ENCODE measurements at regions not wholly inside any gene's neighbourhood (a gene's known extent, or its start where the extent isn't known, plus 50 kb on each side); places are given as distances from the start of the nearest gene placed in this dataset.

DNA sequence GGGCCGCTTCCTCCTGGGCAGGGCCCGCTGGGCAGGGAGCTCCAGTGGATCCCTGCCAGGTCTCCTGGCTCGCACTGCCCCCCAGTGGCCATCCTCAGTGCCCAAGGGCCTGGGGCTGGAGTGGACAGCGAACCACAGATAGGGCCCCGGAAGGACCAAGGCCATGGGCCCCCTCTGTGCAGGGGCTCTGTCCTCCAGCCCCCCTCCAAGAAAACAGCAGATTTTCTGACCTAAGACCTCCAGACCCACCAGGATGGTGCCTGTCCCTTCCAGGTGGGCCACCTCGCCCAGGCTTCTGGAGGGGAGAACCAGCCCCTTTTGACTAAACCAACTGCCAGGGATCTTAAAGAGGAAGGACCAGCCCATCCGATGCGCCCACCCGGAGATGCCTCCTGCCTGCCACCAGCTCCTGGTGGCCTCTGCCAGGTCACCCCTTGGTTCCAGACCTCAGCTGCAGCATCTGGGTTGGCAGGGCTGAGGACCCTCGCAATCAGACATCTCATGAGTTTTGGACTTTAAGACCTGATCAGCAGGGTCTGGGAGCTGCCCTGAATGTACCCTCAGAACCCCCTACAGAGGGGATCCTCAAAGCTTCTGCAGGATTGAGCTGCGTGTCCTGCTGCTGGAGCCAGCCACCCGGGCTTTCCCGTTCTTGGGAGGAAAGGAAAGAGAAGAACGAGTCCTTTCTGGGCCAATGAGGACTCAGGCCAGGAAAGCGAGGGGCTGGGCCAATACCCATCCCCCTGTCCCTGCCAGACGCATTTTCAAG, 325.8 kb upstream of the DIO3 start (continued):
- TF ChIP-seq ZFP37 (CRISPR knock-in tag; IDR thresholded peaks at IDR 0.05; ENCODE audit: borderline replicate concordance) (no peak), ZNF329 (CRISPR knock-in tag; IDR thresholded peaks at IDR 0.05; ENCODE audit: low read depth) (no peak), ZNF615 (CRISPR knock-in tag; IDR thresholded peaks at IDR 0.05; ENCODE audit: borderline replicate concordance) (no peak), DNMT3B (CRISPR knock-in tag; conservative IDR thresholded peaks at IDR 0.05) (no peak), FOXJ3 (CRISPR knock-in tag; IDR thresholded peaks at IDR 0.05; ENCODE audit: borderline replicate concordance) (no peak), ZNF12 (CRISPR knock-in tag; IDR thresholded peaks at IDR 0.05) (no peak), CAMTA2 (CRISPR knock-in tag; IDR thresholded peaks at IDR 0.05; ENCODE audit: borderline replicate concordance) (no peak), ATAD3A (CRISPR knock-in tag; IDR thresholded peaks at IDR 0.05) (no peak), TARDBP (CRISPR knock-in tag; IDR thresholded peaks at IDR 0.05) (peak; percentile 46; the same call in 1 of the 2 replicates), ZFP90 (CRISPR knock-in tag; IDR thresholded peaks at IDR 0.05; ENCODE audit: borderline replicate concordance) (no peak), ZNF777 (CRISPR knock-in tag; IDR thresholded peaks at IDR 0.05) (no peak), ZNF101 (CRISPR knock-in tag; IDR thresholded peaks at IDR 0.05; ENCODE audit: borderline replicate concordance, low read depth) (no peak), REXO4 (CRISPR knock-in tag; IDR thresholded peaks at IDR 0.05; ENCODE audit: borderline replicate concordance) (no peak), ZSCAN31 (CRISPR knock-in tag; IDR thresholded peaks at IDR 0.05; ENCODE audit: low read depth) (peak; percentile 54; the same call in 1 of the 2 replicates), RBM22 (optimal IDR thresholded peaks at IDR 0.05; ENCODE audit: low read length) (no peak), ZNF720 (CRISPR knock-in tag; IDR thresholded peaks at IDR 0.05) (no peak)
- TF ChIP-seq, protein P1, sequence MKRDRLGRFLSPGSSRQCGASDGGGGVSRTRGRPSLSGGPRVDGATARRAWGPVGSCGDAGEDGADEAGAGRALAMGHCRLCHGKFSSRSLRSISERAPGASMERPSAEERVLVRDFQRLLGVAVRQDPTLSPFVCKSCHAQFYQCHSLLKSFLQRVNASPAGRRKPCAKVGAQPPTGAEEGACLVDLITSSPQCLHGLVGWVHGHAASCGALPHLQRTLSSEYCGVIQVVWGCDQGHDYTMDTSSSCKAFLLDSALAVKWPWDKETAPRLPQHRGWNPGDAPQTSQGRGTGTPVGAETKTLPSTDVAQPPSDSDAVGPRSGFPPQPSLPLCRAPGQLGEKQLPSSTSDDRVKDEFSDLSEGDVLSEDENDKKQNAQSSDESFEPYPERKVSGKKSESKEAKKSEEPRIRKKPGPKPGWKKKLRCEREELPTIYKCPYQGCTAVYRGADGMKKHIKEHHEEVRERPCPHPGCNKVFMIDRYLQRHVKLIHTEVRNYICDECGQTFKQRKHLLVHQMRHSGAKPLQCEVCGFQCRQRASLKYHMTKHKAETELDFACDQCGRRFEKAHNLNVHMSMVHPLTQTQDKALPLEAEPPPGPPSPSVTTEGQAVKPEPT (CRISPR knock-in tag; IDR thresholded peaks at IDR 0.05; ENCODE audit: low read depth), result no peak
- TF ChIP-seq, protein P2, sequence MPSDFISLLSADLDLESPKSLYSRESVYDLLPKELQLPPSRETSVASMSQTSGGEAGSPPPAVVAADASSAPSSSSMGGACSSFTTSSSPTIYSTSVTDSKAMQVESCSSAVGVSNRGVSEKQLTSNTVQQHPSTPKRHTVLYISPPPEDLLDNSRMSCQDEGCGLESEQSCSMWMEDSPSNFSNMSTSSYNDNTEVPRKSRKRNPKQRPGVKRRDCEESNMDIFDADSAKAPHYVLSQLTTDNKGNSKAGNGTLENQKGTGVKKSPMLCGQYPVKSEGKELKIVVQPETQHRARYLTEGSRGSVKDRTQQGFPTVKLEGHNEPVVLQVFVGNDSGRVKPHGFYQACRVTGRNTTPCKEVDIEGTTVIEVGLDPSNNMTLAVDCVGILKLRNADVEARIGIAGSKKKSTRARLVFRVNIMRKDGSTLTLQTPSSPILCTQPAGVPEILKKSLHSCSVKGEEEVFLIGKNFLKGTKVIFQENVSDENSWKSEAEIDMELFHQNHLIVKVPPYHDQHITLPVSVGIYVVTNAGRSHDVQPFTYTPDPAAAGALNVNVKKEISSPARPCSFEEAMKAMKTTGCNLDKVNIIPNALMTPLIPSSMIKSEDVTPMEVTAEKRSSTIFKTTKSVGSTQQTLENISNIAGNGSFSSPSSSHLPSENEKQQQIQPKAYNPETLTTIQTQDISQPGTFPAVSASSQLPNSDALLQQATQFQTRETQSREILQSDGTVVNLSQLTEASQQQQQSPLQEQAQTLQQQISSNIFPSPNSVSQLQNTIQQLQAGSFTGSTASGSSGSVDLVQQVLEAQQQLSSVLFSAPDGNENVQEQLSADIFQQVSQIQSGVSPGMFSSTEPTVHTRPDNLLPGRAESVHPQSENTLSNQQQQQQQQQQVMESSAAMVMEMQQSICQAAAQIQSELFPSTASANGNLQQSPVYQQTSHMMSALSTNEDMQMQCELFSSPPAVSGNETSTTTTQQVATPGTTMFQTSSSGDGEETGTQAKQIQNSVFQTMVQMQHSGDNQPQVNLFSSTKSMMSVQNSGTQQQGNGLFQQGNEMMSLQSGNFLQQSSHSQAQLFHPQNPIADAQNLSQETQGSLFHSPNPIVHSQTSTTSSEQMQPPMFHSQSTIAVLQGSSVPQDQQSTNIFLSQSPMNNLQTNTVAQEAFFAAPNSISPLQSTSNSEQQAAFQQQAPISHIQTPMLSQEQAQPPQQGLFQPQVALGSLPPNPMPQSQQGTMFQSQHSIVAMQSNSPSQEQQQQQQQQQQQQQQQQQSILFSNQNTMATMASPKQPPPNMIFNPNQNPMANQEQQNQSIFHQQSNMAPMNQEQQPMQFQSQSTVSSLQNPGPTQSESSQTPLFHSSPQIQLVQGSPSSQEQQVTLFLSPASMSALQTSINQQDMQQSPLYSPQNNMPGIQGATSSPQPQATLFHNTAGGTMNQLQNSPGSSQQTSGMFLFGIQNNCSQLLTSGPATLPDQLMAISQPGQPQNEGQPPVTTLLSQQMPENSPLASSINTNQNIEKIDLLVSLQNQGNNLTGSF (CRISPR knock-in tag; IDR thresholded peaks at IDR 0.05), result no peak
- TF ChIP-seq, protein P3, sequence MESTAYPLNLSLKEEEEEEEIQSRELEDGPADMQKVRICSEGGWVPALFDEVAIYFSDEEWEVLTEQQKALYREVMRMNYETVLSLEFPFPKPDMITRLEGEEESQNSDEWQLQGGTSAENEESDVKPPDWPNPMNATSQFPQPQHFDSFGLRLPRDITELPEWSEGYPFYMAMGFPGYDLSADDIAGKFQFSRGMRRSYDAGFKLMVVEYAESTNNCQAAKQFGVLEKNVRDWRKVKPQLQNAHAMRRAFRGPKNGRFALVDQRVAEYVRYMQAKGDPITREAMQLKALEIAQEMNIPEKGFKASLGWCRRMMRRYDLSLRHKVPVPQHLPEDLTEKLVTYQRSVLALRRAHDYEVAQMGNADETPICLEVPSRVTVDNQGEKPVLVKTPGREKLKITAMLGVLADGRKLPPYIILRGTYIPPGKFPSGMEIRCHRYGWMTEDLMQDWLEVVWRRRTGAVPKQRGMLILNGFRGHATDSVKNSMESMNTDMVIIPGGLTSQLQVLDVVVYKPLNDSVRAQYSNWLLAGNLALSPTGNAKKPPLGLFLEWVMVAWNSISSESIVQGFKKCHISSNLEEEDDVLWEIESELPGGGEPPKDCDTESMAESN (CRISPR knock-in tag; conservative IDR thresholded peaks at IDR 0.05), result no peak; the same call in 1 of the 2 replicates
- TF ChIP-seq, protein P4, sequence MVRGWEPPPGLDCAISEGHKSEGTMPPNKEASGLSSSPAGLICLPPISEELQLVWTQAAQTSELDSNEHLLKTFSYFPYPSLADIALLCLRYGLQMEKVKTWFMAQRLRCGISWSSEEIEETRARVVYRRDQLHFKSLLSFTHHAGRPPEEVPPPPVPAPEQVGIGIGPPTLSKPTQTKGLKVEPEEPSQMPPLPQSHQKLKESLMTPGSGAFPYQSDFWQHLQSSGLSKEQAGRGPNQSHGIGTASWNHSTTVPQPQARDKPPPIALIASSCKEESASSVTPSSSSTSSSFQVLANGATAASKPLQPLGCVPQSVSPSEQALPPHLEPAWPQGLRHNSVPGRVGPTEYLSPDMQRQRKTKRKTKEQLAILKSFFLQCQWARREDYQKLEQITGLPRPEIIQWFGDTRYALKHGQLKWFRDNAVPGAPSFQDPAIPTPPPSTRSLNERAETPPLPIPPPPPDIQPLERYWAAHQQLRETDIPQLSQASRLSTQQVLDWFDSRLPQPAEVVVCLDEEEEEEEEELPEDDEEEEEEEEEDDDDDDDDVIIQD (CRISPR knock-in tag; IDR thresholded peaks at IDR 0.05; ENCODE audit: low read depth), result no peak
